SK-N-MC (cell line): ENCODE measurements at regions not wholly inside any gene's neighbourhood (a gene's known extent, or its start where the extent isn't known, plus 50 kb on each side); places are given as distances from the start of the nearest gene placed in this dataset.

Experiments used
- EZH2 ChIP-seq: fragments of 200-600 bp; sonication (generic); IDR thresholded peaks from one replicate; pipeline ENCODE4 v1.6.1; 2017; ENCODE audit warnings: antibody characterized with exemption
- FOXP2 ChIP-seq: optimal IDR thresholded peaks from 2 replicates; pipeline ENCODE3; 2011; ENCODE audit warnings: mild to moderate bottlenecking, moderate library complexity; ENCODE audit not compliant: insufficient read depth; ENCODE audit errors: extremely low read length, control extremely low read depth
- POLR2AphosphoS5 ChIP-seq: IDR thresholded peaks from 2 replicates; pipeline ENCODE4 v1.6.1; 2012; ENCODE audit warnings: mild to moderate bottlenecking, low read depth, low read length, borderline replicate concordance

DNA sequence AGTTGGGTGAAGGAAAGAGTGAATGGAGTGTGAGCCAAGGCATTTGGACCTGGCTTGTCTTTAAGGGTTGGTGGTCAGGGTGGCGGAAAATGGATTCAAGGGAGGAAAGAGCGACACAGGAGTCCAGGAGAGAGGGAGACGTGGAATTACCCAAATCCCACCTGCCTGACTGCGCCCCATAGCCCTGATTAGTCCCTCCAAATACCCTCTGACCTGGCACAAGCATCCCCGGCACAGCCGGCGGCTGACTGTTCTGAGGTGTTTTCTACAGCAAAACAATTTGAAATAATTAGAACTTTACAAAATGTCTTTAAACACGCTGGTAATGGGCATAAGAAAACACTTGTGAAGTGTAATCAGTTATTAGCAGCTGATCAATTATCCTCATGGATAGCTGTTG lies 175.8 kb downstream of the PHETA1 start:
- TF ChIP-seq EZH2: no peak
- TF ChIP-seq POLR2AphosphoS5: no peak
- TF ChIP-seq FOXP2: no peak
